Hematopoietic multipotent progenitor cell treated with erythropoietin and hydrocortisone succinate and interleukin-3 and kit ligand, for 4 days (in vitro differentiated cells): ENCODE measurements at regions not wholly inside any gene's neighbourhood (a gene's known extent, or its start where the extent isn't known, plus 50 kb on each side); places are given as distances from the start of the nearest gene placed in this dataset.
"Not testable (repeated sequence)": the region's sequence is repeated elsewhere in the genome, so short reads cannot be mapped to it uniquely, and the experiment has no call there.

ENCODE experiments used
- DNase-seq: peaks from one replicate; pipeline ENCODE4 v3.0.0-alpha.2; 2015

- DNase-seq, result no peak
These were observed 1044.5 kb upstream of the NOVA1 start for GRCh38 chr14:27642251-27642866.

DNA sequence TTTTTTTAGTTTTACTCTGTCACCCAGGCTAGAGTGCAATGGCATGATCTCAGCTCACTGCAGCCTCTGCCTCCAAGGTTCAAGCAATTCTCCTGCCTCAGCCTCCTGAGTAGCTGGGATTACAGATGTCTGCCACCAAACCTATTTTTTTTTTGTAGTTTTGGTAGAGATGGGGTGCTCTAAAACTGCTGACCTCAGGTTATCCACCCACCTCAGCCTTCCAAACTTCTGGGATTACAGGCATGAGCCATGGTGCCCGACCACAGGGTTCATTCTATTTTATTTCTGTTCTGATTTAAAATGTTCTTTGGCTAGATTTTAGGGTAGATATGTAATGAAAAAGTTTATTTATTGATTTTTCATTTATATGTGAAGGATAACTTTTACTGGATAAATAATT lies 1062.8 kb upstream of the NOVA1 start:
- DNase-seq, result no peak

DNA sequence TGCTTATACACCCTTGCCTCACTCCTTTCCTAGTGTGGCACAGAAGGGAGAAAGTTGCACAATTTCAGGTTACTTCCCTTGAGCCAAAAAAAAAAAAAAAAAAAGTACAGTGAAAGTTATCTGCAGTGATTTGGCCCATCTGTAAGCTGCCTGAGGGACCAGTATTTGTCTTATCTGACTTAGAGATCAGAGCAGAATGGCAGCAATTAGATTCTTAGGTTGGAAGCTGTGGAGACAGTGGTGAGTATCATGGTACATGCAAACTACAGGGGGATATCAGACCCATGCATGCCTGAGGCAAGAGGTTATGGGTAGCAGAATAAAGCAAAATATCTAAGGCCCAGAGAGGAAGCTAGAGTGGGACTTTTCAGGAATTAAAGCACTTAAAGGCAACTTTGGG lies 1070.7 kb upstream of the NOVA1 start:
- no peak for DNase-seq

DNA sequence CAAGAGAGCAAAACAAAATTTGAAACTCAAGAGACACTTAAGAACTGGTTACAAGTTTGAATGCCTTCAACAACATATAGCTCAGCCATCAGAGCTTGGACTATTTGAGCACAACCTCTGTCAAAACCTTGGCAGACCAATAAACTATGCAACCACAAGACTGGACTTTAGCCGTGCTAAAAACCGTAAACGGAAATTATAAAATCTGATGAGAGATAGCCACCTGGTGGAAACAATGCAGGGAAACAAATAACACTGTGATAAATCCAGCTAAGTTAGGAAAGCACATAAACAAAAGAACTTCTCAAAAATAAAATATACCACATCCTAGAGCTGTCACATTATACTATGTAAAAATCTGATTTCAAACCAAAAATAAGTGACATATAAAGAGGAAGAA lies 1074.2 kb upstream of the NOVA1 start:
- DNase-seq, result peak; percentile 12

GRCh38 chr14:27672811-27673737 lies 1075.2 kb upstream of the NOVA1 start:
- DNase-seq, result not testable (repeated sequence)

DNA sequence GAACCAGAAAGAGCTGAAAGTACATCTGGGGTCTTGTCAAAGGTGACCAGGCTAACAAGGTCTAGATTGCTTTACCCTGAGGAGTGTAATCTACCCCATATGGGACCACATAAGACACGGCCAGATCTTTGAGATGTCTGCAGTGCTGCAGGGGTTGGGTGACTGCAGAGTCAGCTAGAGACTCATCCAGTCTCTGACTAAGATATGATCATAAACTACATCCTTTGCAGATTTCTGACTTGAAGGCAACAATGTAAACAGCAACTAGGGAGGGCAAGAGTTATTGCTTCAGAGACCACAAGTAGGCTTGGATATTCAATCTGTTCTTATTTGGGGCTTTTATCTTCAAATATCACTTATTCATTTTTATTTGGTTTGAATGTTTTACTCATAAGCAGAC lies 1080.5 kb upstream of the FOXG1 start:
- DNase-seq, result no peak

- DNase-seq, result no peak
These were observed 1077.6 kb upstream of the FOXG1 start for GRCh38 chr14:27688841-27689444.

DNA sequence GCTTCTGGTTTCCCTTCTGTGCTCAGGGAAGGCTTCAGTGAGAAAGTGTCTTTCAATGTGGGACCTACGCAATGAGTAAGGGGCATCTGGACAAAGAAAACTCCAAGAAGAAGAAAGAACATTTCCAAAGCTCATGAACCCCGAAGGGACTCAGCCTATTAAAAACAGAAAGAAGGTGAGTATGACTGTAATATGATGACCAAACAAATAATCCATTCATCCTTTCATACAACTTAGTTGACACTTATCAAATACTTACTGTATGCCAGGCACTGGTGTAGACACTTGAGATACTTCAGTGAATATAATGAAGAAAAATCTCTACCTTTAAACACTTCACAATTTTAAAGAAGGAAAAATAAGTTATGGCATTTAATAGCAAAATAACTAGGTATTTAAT lies 1054.2 kb upstream of the FOXG1 start:
- DNase-seq, result no peak

GRCh38 chr14:27715561-27715960 lies 1051.0 kb upstream of the FOXG1 start:
- DNase-seq, result no peak

GRCh38 chr14:27721760-27722159 lies 1044.8 kb upstream of the FOXG1 start:
- DNase-seq, result no peak

- no peak for DNase-seq
These were observed 1041.1 kb upstream of the FOXG1 start for GRCh38 chr14:27725482-27725881.

DNA sequence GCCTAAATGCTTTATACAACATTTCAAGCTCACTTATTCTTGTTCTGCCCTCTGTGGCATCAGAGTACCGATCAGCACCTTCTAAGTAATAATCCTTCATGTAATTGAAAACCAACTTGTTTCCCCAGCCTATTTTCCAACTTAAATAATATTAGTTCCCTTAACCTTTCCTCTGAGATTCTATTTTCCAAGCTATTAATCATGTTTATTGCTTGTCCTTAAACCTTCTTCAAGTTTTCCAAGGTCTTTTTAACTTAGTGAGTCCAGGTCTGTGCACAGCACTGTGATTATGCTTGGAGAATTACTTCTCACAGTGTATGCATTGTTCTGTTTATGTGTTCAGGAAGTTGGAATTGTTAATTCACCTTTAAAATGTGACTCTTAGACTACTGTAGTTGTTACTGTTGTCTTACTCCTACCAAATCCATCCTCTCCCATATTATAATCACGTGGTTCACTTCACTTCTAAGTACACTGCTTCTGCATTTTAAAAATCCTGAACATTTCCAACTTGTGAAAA lies 1039.3 kb upstream of the FOXG1 start:
- no peak for DNase-seq

DNA sequence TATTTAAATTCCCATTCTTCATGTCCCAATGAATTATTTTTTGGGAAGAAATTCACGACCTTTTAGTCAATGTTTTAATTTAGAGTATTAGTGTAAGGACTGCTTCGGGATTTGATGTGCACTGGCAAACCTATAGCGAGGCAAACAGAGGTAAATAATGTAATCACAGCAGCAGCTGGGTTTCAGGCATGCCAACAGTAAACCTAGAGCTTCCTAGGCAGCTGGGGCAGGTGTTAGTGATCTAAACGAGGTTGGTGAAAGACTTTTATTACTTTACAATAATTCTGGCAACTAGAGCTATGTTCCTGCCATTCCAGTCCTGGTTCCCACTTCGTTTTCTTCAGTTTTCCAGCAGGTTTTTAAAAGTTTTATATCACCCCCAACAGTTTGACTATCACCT lies 1036.4 kb upstream of the FOXG1 start:
- DNase-seq, result no peak

DNA sequence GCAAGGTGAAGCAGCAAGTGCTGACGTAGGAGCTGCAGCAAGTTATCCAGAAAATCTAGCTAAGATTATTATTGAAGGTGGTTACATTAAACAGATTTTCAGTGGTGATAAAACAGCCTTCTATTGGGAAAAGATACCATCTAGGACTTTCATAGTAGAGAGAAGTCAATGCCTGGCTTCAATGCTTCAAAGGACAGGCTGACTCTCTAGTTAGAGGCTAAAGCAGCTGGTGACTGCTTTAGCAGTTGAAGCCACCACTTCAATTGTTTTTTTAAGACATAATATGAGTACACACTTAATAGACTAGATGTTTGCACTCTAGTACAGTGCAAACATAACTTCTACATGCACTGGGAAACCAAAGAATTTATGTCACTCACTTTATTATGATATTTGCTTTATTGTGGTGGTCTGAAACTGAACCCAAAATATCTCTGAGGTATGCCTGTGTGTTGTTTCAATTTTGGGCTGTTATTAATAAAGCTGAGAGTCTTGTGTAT lies 1026.9 kb upstream of the FOXG1 start:
- DNase-seq, result no peak

- no peak for DNase-seq
These were observed 1016.5 kb upstream of the FOXG1 start for GRCh38 chr14:27750114-27750513.

DNA sequence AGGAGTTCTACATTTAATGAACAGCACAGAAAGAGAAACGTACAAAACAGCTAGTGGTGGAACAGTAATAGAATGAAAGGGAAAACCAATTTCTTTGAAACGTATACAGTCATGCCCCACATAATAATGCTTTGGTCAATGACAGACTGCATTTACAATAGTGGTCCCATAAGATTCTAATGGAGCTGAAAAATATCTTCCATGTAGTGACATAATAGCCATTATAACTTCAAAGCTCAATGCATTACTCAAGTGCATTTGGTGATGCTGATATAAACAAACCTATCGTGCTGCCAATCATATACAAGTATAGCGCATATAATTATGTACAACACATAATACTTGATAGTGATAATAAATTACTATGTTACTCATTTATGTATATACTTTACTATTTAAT lies 1008.9 kb upstream of the FOXG1 start:
- DNase-seq, result not testable (repeated sequence)

- DNase-seq, result not testable (repeated sequence)
These were observed 1006.2 kb upstream of the FOXG1 start for GRCh38 chr14:27760367-27760766.

- DNase-seq, result not testable (repeated sequence)
These were observed 967.2 kb upstream of the FOXG1 start for GRCh38 chr14:27799066-27800028.

GRCh38 chr14:27817746-27818430 lies 948.7 kb upstream of the FOXG1 start:
- DNase-seq, result peak; percentile 49

DNA sequence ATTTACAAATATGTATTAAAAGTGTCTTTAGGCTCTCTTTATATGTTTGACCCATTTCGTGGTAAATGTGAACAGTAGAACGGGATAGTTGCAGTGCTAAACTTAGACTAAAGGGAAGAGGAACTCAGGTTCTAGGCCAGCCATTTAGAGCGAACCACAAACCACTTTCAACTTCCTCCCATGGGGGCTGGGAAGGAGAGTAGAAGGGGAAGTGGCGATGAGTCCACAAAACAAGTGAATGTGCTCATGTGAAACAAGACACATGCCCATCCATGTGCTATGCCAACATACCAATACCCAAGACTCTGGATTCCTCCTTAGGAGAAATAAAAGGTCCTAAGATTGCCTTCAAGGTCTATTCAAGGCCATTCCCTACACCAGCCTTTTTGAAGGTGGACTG lies 940.4 kb upstream of the FOXG1 start:
- DNase-seq, result peak; percentile 83

- DNase-seq, result not testable (repeated sequence)
These were observed 934.6 kb upstream of the FOXG1 start for GRCh38 chr14:27831978-27832377.

GRCh38 chr14:27833001-27833400 lies 933.6 kb upstream of the FOXG1 start:
- DNase-seq, result not testable (repeated sequence)
